Thyroid gland (tissue), 4 donors: ENCODE measurements at regions not wholly inside any gene's neighbourhood (a gene's known extent, or its start where the extent isn't known, plus 50 kb on each side); places are given as distances from the start of the nearest gene placed in this dataset.

Source experiments
- DNase-seq, 2 donors: peaks; one replicate each; pipeline ENCODE4 v3.0.0-alpha.2; 2019
- H3K27ac ChIP-seq, 3 donors: fragments of 200-600 bp; sonication (generic); 1 replicate in 2 of 3; 2 replicates in 1 of 3; pipeline ENCODE4 v1.5.1; 2016 to 2019; ENCODE audit warnings: mild to moderate bottlenecking in 1 of 3, moderate library complexity in 1 of 3
- H3K27me3 ChIP-seq: fragments of 200-600 bp; sonication (generic); one replicate; pipeline ENCODE4 v1.5.1; 2019
- H3K36me3 ChIP-seq, 2 donors: fragments of 200-600 bp; sonication (generic); one replicate each; pipeline ENCODE4 v1.5.1; 2016 to 2019
- H3K4me1 ChIP-seq, 2 donors: fragments of 200-600 bp; sonication (generic); one replicate each; pipeline ENCODE4 v1.5.1; 2017 to 2019
- H3K4me3 ChIP-seq, 3 donors: fragments of 200-600 bp; sonication (generic); replicated peaks in 1 of 3; 1 replicate in 2 of 3; 2 replicates in 1 of 3; pipeline ENCODE4 v1.5.1; 2016; ENCODE audit warnings: mild to moderate bottlenecking in 1 of 3
- H3K9me3 ChIP-seq: fragments of 200-600 bp; sonication (generic); one replicate; pipeline ENCODE4 v1.5.1; 2017
- POLR2A ChIP-seq, 2 donors: fragments of 450-650 bp; IDR thresholded peaks; one replicate each; pipeline ENCODE4 v1.6.1; 2017; ENCODE audit warnings: antibody characterized with exemption in 2 of 2, mild to moderate bottlenecking in 2 of 2, moderate library complexity in 1 of 2
- WGBS, 2 donors: methylation state at CpG; one replicate each; pipeline ENCODE4 v1.1.5; 2017; 5-methylcytosine and 5-hydroxymethylcytosine counted together
- intact Hi-C: fragments of 100-400 bp; cut with DNase I; formaldehyde crosslinking; loops from one replicate; pipeline ENCODE4 v1.15.1; 2023
- TF ChIP-seq, protein P1 (sequence below), 6 experiments: fragments of 200-600 bp in 3 of 6; fragments of 450-650 bp in 3 of 6; sonication (generic) in 3 of 6; IDR thresholded peaks; one replicate each; pipeline ENCODE4 v1.5.1; 2016 to 2019; ENCODE audit warnings: antibody characterized with exemption in 6 of 6, mild to moderate bottlenecking in 2 of 6, inconsistent platforms in 1 of 6, moderate library complexity in 1 of 6

- Histone ChIP-seq H3K27me3 (no peaks in the 10 kb centered on the region), H3K36me3 (no peaks in the 10 kb centered on the region), H3K9me3 (no peaks in the 10 kb centered on the region), H3K4me3 (no peak overlapping the region), H3K4me1 (no peaks in the 10 kb centered on the region), H3K27ac (no peak overlapping the region)
- intact Hi-C loops = no loop called here
- 78 to 81% methylated on average over 9 of the region's 9 CpGs for WGBS, 2 donors
- DNase-seq = no peak
- TF ChIP-seq POLR2A (IDR thresholded peaks at IDR 0.05) = no peak
- TF ChIP-seq, protein P1, sequence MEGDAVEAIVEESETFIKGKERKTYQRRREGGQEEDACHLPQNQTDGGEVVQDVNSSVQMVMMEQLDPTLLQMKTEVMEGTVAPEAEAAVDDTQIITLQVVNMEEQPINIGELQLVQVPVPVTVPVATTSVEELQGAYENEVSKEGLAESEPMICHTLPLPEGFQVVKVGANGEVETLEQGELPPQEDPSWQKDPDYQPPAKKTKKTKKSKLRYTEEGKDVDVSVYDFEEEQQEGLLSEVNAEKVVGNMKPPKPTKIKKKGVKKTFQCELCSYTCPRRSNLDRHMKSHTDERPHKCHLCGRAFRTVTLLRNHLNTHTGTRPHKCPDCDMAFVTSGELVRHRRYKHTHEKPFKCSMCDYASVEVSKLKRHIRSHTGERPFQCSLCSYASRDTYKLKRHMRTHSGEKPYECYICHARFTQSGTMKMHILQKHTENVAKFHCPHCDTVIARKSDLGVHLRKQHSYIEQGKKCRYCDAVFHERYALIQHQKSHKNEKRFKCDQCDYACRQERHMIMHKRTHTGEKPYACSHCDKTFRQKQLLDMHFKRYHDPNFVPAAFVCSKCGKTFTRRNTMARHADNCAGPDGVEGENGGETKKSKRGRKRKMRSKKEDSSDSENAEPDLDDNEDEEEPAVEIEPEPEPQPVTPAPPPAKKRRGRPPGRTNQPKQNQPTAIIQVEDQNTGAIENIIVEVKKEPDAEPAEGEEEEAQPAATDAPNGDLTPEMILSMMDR (IDR thresholded peaks at IDR 0.05) = no peak
Observed at GRCh38 chr3:159528251-159528895, 460.3 kb upstream of the IL12A start.

DNA sequence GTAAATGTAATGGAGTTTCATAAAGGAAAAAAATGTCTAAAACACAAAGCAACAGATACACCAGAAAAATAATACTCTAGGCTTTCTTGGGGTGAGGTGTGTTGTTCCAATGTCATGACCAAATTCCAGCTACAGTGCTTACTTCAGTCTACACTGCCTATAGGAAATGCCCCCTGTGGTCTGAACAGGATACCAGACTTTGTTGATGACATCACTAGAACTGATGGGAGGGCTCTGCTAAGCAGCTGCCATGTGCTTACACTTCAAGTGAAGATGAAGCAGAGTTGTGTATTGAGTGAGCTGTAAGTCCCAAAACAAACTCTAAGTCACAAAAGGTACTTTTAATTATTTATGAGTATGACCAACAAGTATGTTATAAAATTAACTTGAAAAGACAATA lies 456.1 kb upstream of the IL12A start:
- H3K9me3 ChIP-seq = no peaks in the 10 kb centered on the region
- H3K27me3 ChIP-seq = no peaks in the 10 kb centered on the region
- H3K27ac ChIP-seq = no peak overlapping the region
- no peak for TF ChIP-seq POLR2A (IDR thresholded peaks at IDR 0.05)
- TF ChIP-seq, protein P1 (IDR thresholded peaks at IDR 0.05) = no peak
- intact Hi-C loops = no loop called here
- no peak for DNase-seq
- no peaks in the 10 kb centered on the region for H3K36me3 ChIP-seq
- H3K4me3 ChIP-seq = no peak overlapping the region
- no peaks in the 10 kb centered on the region for H3K4me1 ChIP-seq

- Histone ChIP-seq H3K27me3 (no peaks in the 10 kb centered on the region), H3K36me3 (no peaks in the 10 kb centered on the region), H3K27ac (no peak overlapping the region), H3K9me3 (no peaks in the 10 kb centered on the region), H3K4me3 (no peak overlapping the region), H3K4me1 (no peaks in the 10 kb centered on the region)
- DNase-seq = no peak
- WGBS, 2 donors = 67 to 71% methylated on average over 3 of the region's 3 CpGs
- intact Hi-C loops = no loop called here
- TF ChIP-seq, protein P1 (IDR thresholded peaks at IDR 0.05) = no peak
- TF ChIP-seq POLR2A (IDR thresholded peaks at IDR 0.05) = no peak
Observed at GRCh38 chr3:159534496-159534895, 454.1 kb upstream of the IL12A start.

- no peak for TF ChIP-seq POLR2A (IDR thresholded peaks at IDR 0.05)
- TF ChIP-seq, protein P1 (IDR thresholded peaks at IDR 0.05) = no peak
- no peak overlapping the region for H3K4me3 ChIP-seq
- H3K36me3 ChIP-seq = no peaks in the 10 kb centered on the region
- H3K27ac ChIP-seq = no peak overlapping the region
- no peak for DNase-seq
- no peaks in the 10 kb centered on the region for H3K9me3 ChIP-seq
- 93 to 98% methylated on average over 1 of the region's 1 CpG for WGBS, 2 donors
- intact Hi-C loops = no loop called here
- no peaks in the 10 kb centered on the region for H3K27me3 ChIP-seq
- H3K4me1 ChIP-seq = no peaks in the 10 kb centered on the region
Observed at GRCh38 chr3:159536876-159537275, 451.8 kb upstream of the IL12A start.

DNA sequence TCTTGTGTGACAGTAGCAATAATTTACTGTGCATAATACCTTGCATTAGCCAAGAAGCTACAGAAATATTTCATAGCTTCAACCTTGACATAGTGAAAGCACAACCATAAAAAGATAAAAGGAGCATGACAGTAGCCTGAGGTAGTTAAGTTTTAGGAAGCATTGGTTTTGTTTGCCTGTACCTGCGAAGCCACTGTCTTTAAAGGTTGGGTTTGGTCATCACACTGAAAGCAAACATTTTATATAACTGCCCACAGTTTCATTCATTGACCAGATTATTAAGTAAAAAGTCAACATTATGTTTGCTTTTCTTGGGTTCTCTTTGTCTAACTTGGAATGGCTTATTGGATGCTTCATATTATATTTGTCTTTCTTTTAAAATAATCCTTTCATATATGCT lies 450.1 kb upstream of the IL12A start:
- H3K4me3 ChIP-seq = no peak overlapping the region
- no peak overlapping the region for H3K27ac ChIP-seq
- no peaks in the 10 kb centered on the region for H3K36me3 ChIP-seq
- H3K4me1 ChIP-seq = no peaks in the 10 kb centered on the region
- 79 to 93% methylated on average over 1 of the region's 1 CpG for WGBS, 2 donors
- no peaks in the 10 kb centered on the region for H3K27me3 ChIP-seq
- intact Hi-C loops = no loop called here
- no peaks in the 10 kb centered on the region for H3K9me3 ChIP-seq
- no peak for DNase-seq
- TF ChIP-seq, protein P1 (IDR thresholded peaks at IDR 0.05) = no peak
- no peak for TF ChIP-seq POLR2A (IDR thresholded peaks at IDR 0.05)
